ENCODE measurements at regions not wholly inside any gene's neighbourhood (a gene's known extent, or its start where the extent isn't known, plus 50 kb on each side); places are given as distances from the start of the nearest gene placed in this dataset.

GRCh38 chr7:81158189-81158588 lies 239.3 kb upstream of the SEMA3C start (continued):
- TF ChIP-seq OSR2 (tag by site-specific recombination; IDR thresholded peaks at IDR 0.05): peak; percentile 86
- TF ChIP-seq ZNF473 (tag by site-specific recombination; IDR thresholded peaks at IDR 0.05): no peak
- TF ChIP-seq, protein P1, sequence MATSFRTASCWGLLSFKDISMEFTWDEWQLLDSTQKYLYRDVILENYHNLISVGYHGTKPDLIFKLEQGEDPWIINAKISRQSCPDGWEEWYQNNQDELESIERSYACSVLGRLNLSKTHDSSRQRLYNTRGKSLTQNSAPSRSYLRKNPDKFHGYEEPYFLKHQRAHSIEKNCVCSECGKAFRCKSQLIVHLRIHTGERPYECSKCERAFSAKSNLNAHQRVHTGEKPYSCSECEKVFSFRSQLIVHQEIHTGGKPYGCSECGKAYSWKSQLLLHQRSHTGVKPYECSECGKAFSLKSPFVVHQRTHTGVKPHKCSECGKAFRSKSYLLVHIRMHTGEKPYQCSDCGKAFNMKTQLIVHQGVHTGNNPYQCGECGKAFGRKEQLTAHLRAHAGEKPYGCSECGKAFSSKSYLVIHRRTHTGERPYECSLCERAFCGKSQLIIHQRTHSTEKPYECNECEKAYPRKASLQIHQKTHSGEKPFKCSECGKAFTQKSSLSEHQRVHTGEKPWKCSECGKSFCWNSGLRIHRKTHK (tag by site-specific recombination; IDR thresholded peaks at IDR 0.05): no peak
- no peak for TF ChIP-seq ZNF549 (tag by site-specific recombination; IDR thresholded peaks at IDR 0.05)
- TF ChIP-seq ZFP69B (tag by site-specific recombination; IDR thresholded peaks at IDR 0.05): no peak
- peak; percentile 27; the same call in 1 of the 2 replicates for TF ChIP-seq ZNF10 (tag by site-specific recombination; IDR thresholded peaks at IDR 0.05)
- peak; percentile 75 for TF ChIP-seq IKZF3 (tag by site-specific recombination; IDR thresholded peaks at IDR 0.05)
- TF ChIP-seq ZNF37A (tag by site-specific recombination; IDR thresholded peaks at IDR 0.05): no peak
- no peak for TF ChIP-seq ZNF16 (tag by site-specific recombination; IDR thresholded peaks at IDR 0.05; ENCODE audit: low read depth)
- TF ChIP-seq ZNF791 (tag by site-specific recombination; IDR thresholded peaks at IDR 0.05): no peak
- TF ChIP-seq ZNF335 (tag by site-specific recombination; conservative IDR thresholded peaks at IDR 0.05): no peak
- 0 out of 2 replicates have a peak, but pooled peaks have one; percentile 19 for TF ChIP-seq ZBTB17 (tag by site-specific recombination; IDR thresholded peaks at IDR 0.05)
- TF ChIP-seq ZNF768 (tag by site-specific recombination; IDR thresholded peaks at IDR 0.05): no peak
- TF ChIP-seq RBAK (tag by site-specific recombination; IDR thresholded peaks at IDR 0.05): no peak
- TF ChIP-seq ZNF394 (tag by site-specific recombination; IDR thresholded peaks at IDR 0.05; ENCODE audit: borderline replicate concordance): no peak
- TF ChIP-seq, protein P2, sequence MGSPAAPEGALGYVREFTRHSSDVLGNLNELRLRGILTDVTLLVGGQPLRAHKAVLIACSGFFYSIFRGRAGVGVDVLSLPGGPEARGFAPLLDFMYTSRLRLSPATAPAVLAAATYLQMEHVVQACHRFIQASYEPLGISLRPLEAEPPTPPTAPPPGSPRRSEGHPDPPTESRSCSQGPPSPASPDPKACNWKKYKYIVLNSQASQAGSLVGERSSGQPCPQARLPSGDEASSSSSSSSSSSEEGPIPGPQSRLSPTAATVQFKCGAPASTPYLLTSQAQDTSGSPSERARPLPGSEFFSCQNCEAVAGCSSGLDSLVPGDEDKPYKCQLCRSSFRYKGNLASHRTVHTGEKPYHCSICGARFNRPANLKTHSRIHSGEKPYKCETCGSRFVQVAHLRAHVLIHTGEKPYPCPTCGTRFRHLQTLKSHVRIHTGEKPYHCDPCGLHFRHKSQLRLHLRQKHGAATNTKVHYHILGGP (tag by site-specific recombination; IDR thresholded peaks at IDR 0.05): peak; percentile 95
- TF ChIP-seq ZNF366 (tag by site-specific recombination; conservative IDR thresholded peaks at IDR 0.05): peak; percentile 51; the same call in 1 of the 2 replicates
- peak; percentile 35; the same call in 1 of the 2 replicates for TF ChIP-seq ZSCAN30 (tag by site-specific recombination; IDR thresholded peaks at IDR 0.05)
- no peak for TF ChIP-seq ZNF621 (tag by site-specific recombination; IDR thresholded peaks at IDR 0.05)
- no peak for TF ChIP-seq ZNF121 (tag by site-specific recombination; IDR thresholded peaks at IDR 0.05)
- TF ChIP-seq ZNF423 (tag by site-specific recombination; IDR thresholded peaks at IDR 0.05): no peak
- TF ChIP-seq, protein P3, sequence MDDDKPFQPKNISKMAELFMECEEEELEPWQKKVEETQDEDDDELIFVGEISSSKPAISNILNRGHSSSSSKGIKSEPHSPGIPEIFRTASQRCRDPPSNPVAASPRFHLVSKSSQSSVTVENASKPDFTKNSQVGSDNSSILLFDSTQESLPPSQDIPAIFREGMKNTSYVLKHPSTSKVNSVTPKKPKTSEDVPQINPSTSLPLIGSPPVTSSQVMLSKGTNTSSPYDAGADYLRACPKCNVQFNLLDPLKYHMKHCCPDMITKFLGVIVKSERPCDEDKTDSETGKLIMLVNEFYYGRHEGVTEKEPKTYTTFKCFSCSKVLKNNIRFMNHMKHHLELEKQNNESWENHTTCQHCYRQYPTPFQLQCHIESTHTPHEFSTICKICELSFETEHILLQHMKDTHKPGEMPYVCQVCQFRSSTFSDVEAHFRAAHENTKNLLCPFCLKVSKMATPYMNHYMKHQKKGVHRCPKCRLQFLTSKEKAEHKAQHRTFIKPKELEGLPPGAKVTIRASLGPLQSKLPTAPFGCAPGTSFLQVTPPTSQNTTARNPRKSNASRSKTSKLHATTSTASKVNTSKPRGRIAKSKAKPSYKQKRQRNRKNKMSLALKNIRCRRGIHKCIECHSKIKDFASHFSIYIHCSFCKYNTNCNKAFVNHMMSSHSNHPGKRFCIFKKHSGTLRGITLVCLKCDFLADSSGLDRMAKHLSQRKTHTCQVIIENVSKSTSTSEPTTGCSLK (tag by site-specific recombination; IDR thresholded peaks at IDR 0.05): no peak
- peak; percentile 18; the same call in 1 of the 2 replicates for TF ChIP-seq ZNF596 (tag by site-specific recombination; IDR thresholded peaks at IDR 0.05)
- TF ChIP-seq ZNF629 (tag by site-specific recombination; IDR thresholded peaks at IDR 0.05): 0 out of 2 replicates have a peak, but pooled peaks have one; percentile 34
- no peak for TF ChIP-seq ZNF510 (tag by site-specific recombination; IDR thresholded peaks at IDR 0.05; ENCODE audit: insufficient replicate concordance)
- no peak for TF ChIP-seq ZNF530 (tag by site-specific recombination; IDR thresholded peaks at IDR 0.05; ENCODE audit: low read depth)
- TF ChIP-seq, protein P4, sequence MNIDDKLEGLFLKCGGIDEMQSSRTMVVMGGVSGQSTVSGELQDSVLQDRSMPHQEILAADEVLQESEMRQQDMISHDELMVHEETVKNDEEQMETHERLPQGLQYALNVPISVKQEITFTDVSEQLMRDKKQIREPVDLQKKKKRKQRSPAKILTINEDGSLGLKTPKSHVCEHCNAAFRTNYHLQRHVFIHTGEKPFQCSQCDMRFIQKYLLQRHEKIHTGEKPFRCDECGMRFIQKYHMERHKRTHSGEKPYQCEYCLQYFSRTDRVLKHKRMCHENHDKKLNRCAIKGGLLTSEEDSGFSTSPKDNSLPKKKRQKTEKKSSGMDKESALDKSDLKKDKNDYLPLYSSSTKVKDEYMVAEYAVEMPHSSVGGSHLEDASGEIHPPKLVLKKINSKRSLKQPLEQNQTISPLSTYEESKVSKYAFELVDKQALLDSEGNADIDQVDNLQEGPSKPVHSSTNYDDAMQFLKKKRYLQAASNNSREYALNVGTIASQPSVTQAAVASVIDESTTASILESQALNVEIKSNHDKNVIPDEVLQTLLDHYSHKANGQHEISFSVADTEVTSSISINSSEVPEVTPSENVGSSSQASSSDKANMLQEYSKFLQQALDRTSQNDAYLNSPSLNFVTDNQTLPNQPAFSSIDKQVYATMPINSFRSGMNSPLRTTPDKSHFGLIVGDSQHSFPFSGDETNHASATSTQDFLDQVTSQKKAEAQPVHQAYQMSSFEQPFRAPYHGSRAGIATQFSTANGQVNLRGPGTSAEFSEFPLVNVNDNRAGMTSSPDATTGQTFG (tag by site-specific recombination; IDR thresholded peaks at IDR 0.05; ENCODE audit: borderline replicate concordance): no peak
- TF ChIP-seq MEIS1 (CRISPR knock-in tag; IDR thresholded peaks at IDR 0.05; ENCODE audit: borderline replicate concordance): no peak
- no peak for TF ChIP-seq KLF7 (tag by site-specific recombination; IDR thresholded peaks at IDR 0.05; ENCODE audit: borderline replicate concordance)
- no peak for TF ChIP-seq ZBTB48 (tag by site-specific recombination; IDR thresholded peaks at IDR 0.05)
- TF ChIP-seq, protein P5, sequence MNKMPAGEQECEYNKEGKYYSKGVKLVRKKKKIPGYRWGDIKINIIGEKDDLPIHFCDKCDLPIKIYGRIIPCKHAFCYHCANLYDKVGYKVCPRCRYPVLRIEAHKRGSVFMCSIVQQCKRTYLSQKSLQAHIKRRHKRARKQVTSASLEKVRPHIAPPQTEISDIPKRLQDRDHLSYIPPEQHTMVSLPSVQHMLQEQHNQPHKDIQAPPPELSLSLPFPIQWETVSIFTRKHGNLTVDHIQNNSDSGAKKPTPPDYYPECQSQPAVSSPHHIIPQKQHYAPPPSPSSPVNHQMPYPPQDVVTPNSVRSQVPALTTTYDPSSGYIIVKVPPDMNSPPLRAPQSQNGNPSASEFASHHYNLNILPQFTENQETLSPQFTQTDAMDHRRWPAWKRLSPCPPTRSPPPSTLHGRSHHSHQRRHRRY (tag by site-specific recombination; IDR thresholded peaks at IDR 0.05): no peak
- no peak for TF ChIP-seq ZNF624 (tag by site-specific recombination; IDR thresholded peaks at IDR 0.05)
- TF ChIP-seq BCL11B (tag by site-specific recombination; IDR thresholded peaks at IDR 0.05; ENCODE audit: low read depth): no peak
- TF ChIP-seq ZNF580 (tag by site-specific recombination; IDR thresholded peaks at IDR 0.05): peak; percentile 94
